K562 (cell line): ENCODE measurements at regions not wholly inside any gene's neighbourhood (a gene's known extent, or its start where the extent isn't known, plus 50 kb on each side); places are given as distances from the start of the nearest gene placed in this dataset.

Source experiments
- ATAC-seq: fragments of 200-7000 bp; cut with Tn5 transposase; 3 replicates; pipeline ENCODE4 v1.9.1; 2020; ENCODE audit warnings: moderate library complexity
- BruUV-seq: library from RNA; stranded (reverse); fragments of 400-500 nt; replicated peaks from 2 replicates; lab custom pipeline; 2021; lab: Mats Ljungman, UMichigan
- CTCF ChIA-PET: fragments of 300-600 bp; formaldehyde crosslinking; extraction: SDS; loops from one replicate; lab custom pipeline; 2021; ENCODE audit warnings: low intra/inter-chr PET ratio; lab: Yijun Ruan, JAX
- POLR2A ChIA-PET: fragments of 300-600, 350-650 bp; sonication (Branson Sonifier 250); formaldehyde crosslinking; extraction: SDS; loops from one replicate; lab custom pipeline; 2021; ENCODE audit warnings: antibody characterized with exemption, inconsistent platforms; lab: Yijun Ruan, JAX
- DNase-seq, 4 experiments: peaks; one replicate each; pipeline versions ENCODE4 v3.0.0 to v3.0.0-alpha.2; 2011 to 2018; ENCODE audit warnings: low spot score in 3 of 4, mixed read lengths in 3 of 4; ENCODE audit errors: extremely low read depth in 1 of 4
- FAIRE-seq: peaks from 2 replicates; lab custom pipeline; 2011; peaks lifted over from hg19 to GRCh38; lab: Jason Lieb, UNC
- H2AFZ ChIP-seq: 2 replicates; pipeline ENCODE4 v1.6.0; 2011; ENCODE audit warnings: low read depth, low read length, control low read depth, inconsistent platforms
- H3K27ac ChIP-seq: fragments of 200-600 bp; 3 replicates; pipeline ENCODE4 v1.8.0; 2011; ENCODE audit warnings: low read depth, mild to moderate bottlenecking, control low read depth, inconsistent platforms, low read length, moderate library complexity, mixed read lengths; ENCODE audit errors: extremely low read depth
- H3K27me3 ChIP-seq, 2 experiments: fragments of 300-600 bp in 1 of 2; 2 replicates in 1 of 2; 3 replicates in 1 of 2; pipeline versions ENCODE4 v1.6.0 to v1.8.0; 2011; ENCODE audit warnings: inconsistent platforms in 2 of 2, low read length in 2 of 2, mild to moderate bottlenecking in 1 of 2, mixed read lengths in 1 of 2, moderate library complexity in 1 of 2; ENCODE audit not compliant: control insufficient read depth in 2 of 2, insufficient read depth in 2 of 2
- H3K36me3 ChIP-seq: fragments of 300-600 bp; 3 replicates; pipeline ENCODE4 v1.8.0; 2011; ENCODE audit warnings: mild to moderate bottlenecking, low read length, inconsistent platforms; ENCODE audit not compliant: control insufficient read depth, insufficient read depth
- H3K4me1 ChIP-seq, 2 experiments: fragments of 200-600 bp in 1 of 2; replicated peaks in 1 of 2; 2 replicates in 1 of 2; 3 replicates in 1 of 2; pipeline versions ENCODE4 v1.5.1 to v1.8.0; 2011; ENCODE audit warnings: inconsistent platforms in 2 of 2, low read length in 2 of 2, mild to moderate bottlenecking in 1 of 2, mixed read lengths in 1 of 2, moderate library complexity in 1 of 2; ENCODE audit not compliant: control insufficient read depth in 2 of 2, insufficient read depth in 2 of 2
- H3K4me2 ChIP-seq: 2 replicates; pipeline ENCODE4 v1.6.1; 2011; ENCODE audit warnings: low read length, control low read depth, inconsistent platforms, mixed read lengths; ENCODE audit not compliant: insufficient read depth
- H3K4me3 ChIP-seq: fragments of 200-600 bp; sonication (generic), shearing (Covaris generic); 2 replicates; pipeline ENCODE4 v1.5.1; 2016; ENCODE audit warnings: control low read depth, inconsistent platforms
- H3K79me2 ChIP-seq: fragments of 200-600 bp; 3 replicates; pipeline ENCODE4 v1.8.0; 2011; ENCODE audit warnings: low read length, inconsistent platforms; ENCODE audit not compliant: control insufficient read depth, insufficient read depth
- H3K9ac ChIP-seq, 2 experiments: 2 replicates each; pipeline versions ENCODE4 v1.6.0 to v1.6.1; 2011; ENCODE audit warnings: low read depth in 2 of 2, low read length in 2 of 2, control low read depth in 1 of 2, inconsistent platforms in 1 of 2, mild to moderate bottlenecking in 1 of 2, mixed read lengths in 1 of 2; ENCODE audit not compliant: insufficient read depth in 1 of 2
- H3K9me1 ChIP-seq: one replicate; pipeline ENCODE4 v1.6.0; 2011; ENCODE audit warnings: inconsistent platforms, mild to moderate bottlenecking, low read length, moderate library complexity; ENCODE audit not compliant: control insufficient read depth, insufficient read depth
- H3K9me3 ChIP-seq: replicated peaks from 2 replicates; pipeline ENCODE4 v1.5.1; 2011; ENCODE audit warnings: low read depth, low read length, inconsistent platforms; ENCODE audit not compliant: control insufficient read depth, insufficient read depth
- H4K20me1 ChIP-seq: replicated peaks from 2 replicates; pipeline ENCODE4 v1.6.1; 2011; ENCODE audit warnings: low read length, inconsistent platforms, mixed read lengths; ENCODE audit not compliant: control insufficient read depth, insufficient read depth
- ARID1B ChIP-seq: fragments of 450-650 bp; IDR thresholded peaks from 2 replicates; pipeline ENCODE4 v1.6.1; 2016; ENCODE audit warnings: antibody characterized with exemption, mild to moderate bottlenecking, inconsistent platforms
- ARID2 ChIP-seq: fragments of 450-650 bp; IDR thresholded peaks from 2 replicates; pipeline ENCODE4 v1.6.1; 2017; ENCODE audit warnings: antibody characterized with exemption, mild to moderate bottlenecking
- BRCA1 ChIP-seq, 2 experiments: fragments of 450-650 bp in 1 of 2; sonication (generic) in 1 of 2; formaldehyde crosslinking in 1 of 2; IDR thresholded peaks; 2 replicates each; pipeline versions ENCODE4 v1.5.0 to v1.6.1; 2017 to 2020; ENCODE audit warnings: mild to moderate bottlenecking in 1 of 2, missing genetic modification reagents in 1 of 2
- CHD2 ChIP-seq: IDR thresholded peaks from 2 replicates; pipeline ENCODE4 v1.6.1; 2011; ENCODE audit warnings: low read depth, low read length
- E2F3 ChIP-seq: fragments of 250-450 bp; sonication (Bioruptor Pico); IDR thresholded peaks from 2 replicates; pipeline ENCODE4 v1.4.0; 2020; ENCODE audit warnings: mild to moderate bottlenecking
- EGR1 ChIP-seq: fragments of 450-650 bp; conservative IDR thresholded peaks from 2 replicates; pipeline ENCODE4 v1.6.1; 2017; ENCODE audit warnings: mild to moderate bottlenecking
- HEY1 ChIP-seq: fragments of 250-450 bp; sonication (Bioruptor Pico); IDR thresholded peaks from 2 replicates; pipeline ENCODE4 v1.5.0; 2020; ENCODE audit warnings: mild to moderate bottlenecking, moderate library complexity, borderline replicate concordance
- MAFK ChIP-seq: IDR thresholded peaks from 2 replicates; pipeline ENCODE4 v1.6.1; 2011; ENCODE audit warnings: low read length, improper control_type of control experiment
- NR1H2 ChIP-seq: sonication (generic); formaldehyde crosslinking; IDR thresholded peaks from 2 replicates; pipeline ENCODE4 v1.4.0; 2020; ENCODE audit warnings: mild to moderate bottlenecking, missing genetic modification reagents
- SNRNP70 ChIP-seq: fragments of 200-400 bp; formaldehyde crosslinking; optimal IDR thresholded peaks from 2 replicates; pipeline ENCODE3; 2017; ENCODE audit warnings: low read depth, low read length
- SP2 ChIP-seq: IDR thresholded peaks from 2 replicates; pipeline ENCODE4 v1.6.1; 2011; ENCODE audit warnings: mild to moderate bottlenecking, low read depth, low read length, moderate library complexity; ENCODE audit not compliant: poor library complexity, severe bottlenecking; ENCODE audit errors: extremely low read depth
- TBP ChIP-seq: optimal IDR thresholded peaks from 2 replicates; pipeline ENCODE3; 2011; ENCODE audit warnings: low read depth, low read length, improper control_type of control experiment
- ZNF197 ChIP-seq: fragments of 200-800 bp; sonication (Bioruptor generic); IDR thresholded peaks from 2 replicates; pipeline ENCODE4 v1.6.1; 2016; ENCODE audit warnings: low read depth, missing genetic modification characterization, missing compliant biosample characterization
- ZNF232 ChIP-seq: sonication (generic); formaldehyde crosslinking; IDR thresholded peaks from 2 replicates; pipeline ENCODE4 v1.8.0; 2022; ENCODE audit warnings: mild to moderate bottlenecking, missing genetic modification reagents
- ZNF316 ChIP-seq: fragments of 450-650 bp; IDR thresholded peaks from 2 replicates; pipeline ENCODE4 v1.6.1; 2016
- ZNF583 ChIP-seq: fragments of 250-450 bp; sonication (Bioruptor Pico); IDR thresholded peaks from 2 replicates; pipeline ENCODE4 v1.4.0; 2020
- WGBS: fragments of 100-300 bp; shearing (Covaris generic); methylation state at CpG from one replicate; pipeline ENCODE4 v1.1.6; 2016; ENCODE audit warnings: low coverage, mixed read lengths; ENCODE audit not compliant: insufficient coverage; ENCODE audit errors: missing lambda C conversion rate; 5-methylcytosine and 5-hydroxymethylcytosine counted together
- in situ Hi-C: fragments of 300-500 bp; cut with MboI; formaldehyde crosslinking; loops from 4 replicates; pipeline ENCODE4 v1.15.0; 2018; ENCODE audit warnings: inconsistent platforms, mixed read lengths
- intact Hi-C: fragments of 100-400 bp; cut with micrococcal nuclease; formaldehyde crosslinking; loops from 2 replicates; pipeline ENCODE4 v1.14.2; 2022
- TF ChIP-seq, protein P1 (sequence below), 2 experiments: IDR thresholded peaks; 2 replicates each; pipeline ENCODE4 v1.6.1; 2011; ENCODE audit warnings: borderline replicate concordance in 1 of 2, control low read depth in 1 of 2, low read depth in 1 of 2, low read length in 1 of 2, mild to moderate bottlenecking in 1 of 2, mixed read lengths in 1 of 2, moderate library complexity in 1 of 2; ENCODE audit not compliant: insufficient read depth in 1 of 2, insufficient read length in 1 of 2, poor library complexity in 1 of 2, severe bottlenecking in 1 of 2; ENCODE audit errors: extremely low read depth in 1 of 2
- TF ChIP-seq, protein P2 (sequence below), 3 experiments: fragments of 200-800 bp in 1 of 3; sonication (Bioruptor generic) in 1 of 3; sonication (generic) in 1 of 3; formaldehyde crosslinking in 1 of 3; IDR thresholded peaks; 2 replicates each; pipeline versions ENCODE4 v1.6.1 to v1.8.0; 2016 to 2022; ENCODE audit warnings: mild to moderate bottlenecking in 2 of 3, missing compliant biosample characterization in 2 of 3, missing genetic modification characterization in 2 of 3, missing genetic modification reagents in 1 of 3

DNA sequence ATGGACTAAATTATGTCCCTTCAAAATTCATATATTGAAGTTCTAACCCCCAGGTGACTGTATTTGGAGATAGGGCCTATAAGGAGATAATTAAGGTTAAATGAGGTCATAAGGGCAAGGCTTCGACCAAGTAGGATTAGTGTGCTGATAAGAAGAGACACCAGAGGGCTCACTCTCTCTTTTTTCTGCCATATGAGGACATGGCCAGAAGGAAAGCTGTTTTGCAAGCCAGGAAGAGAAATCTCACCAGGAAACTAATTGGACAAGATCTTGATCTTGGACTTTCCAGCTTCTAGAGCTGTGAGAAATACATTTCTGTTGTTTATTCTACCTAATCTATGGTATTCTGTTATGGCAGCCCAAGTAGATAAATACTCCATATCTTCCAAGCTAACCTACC is 503.6 kb upstream of the NAALADL2 start:
- in situ Hi-C loops: no loop called here

DNA sequence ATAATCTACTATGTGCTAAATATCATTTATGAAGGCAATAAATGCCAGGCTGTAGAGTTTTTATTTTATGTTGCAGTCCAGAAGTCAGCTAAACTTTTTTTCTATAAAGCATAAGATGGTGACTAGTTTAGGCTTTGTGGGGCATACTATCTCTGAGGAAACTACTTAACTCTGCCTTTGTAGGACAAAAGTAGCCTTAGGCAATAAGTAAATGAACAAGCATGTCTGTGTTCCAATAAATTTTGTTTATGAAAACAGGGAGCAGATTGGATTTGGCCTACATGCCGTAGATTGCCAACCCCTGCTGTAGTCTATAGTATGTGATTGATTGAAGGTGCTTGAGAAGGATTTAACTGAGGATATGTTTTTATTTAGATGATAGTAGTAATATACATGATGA is 502.5 kb upstream of the NAALADL2 start:
- CTCF ChIA-PET: no interaction called here
- Histone ChIP-seq H3K79me2 (no peaks in the 10 kb centered on the region), H4K20me1 (no peaks in the 10 kb centered on the region), H3K9me3 (no peaks in the 10 kb centered on the region; the same call in 1 of the 2 replicates), H3K9ac (no peak overlapping the region), H2AFZ (no peak overlapping the region), H3K9me1 (no peaks in the 10 kb centered on the region), H3K36me3 (no peaks in the 10 kb centered on the region), H3K27me3 (no peaks in the 10 kb centered on the region), H3K4me3 (no peak overlapping the region), H3K4me1 (no peaks in the 10 kb centered on the region), H3K27ac (no peak overlapping the region), H3K4me2 (no peak overlapping the region)
- 0% methylated on average over 1 of the region's 1 CpG for WGBS
- FAIRE-seq (no peak), DNase-seq (no peak), ATAC-seq (no peak)
- no TSS peak for BruUV-seq
- intact Hi-C loops: no loop called here
- POLR2A ChIA-PET: no interaction called here
- in situ Hi-C loops: no loop called here
- no peak for TF ChIP-seq EGR1
- TF ChIP-seq, protein P1, sequence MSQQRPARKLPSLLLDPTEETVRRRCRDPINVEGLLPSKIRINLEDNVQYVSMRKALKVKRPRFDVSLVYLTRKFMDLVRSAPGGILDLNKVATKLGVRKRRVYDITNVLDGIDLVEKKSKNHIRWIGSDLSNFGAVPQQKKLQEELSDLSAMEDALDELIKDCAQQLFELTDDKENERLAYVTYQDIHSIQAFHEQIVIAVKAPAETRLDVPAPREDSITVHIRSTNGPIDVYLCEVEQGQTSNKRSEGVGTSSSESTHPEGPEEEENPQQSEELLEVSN (IDR thresholded peaks at IDR 0.05; ENCODE audit: borderline replicate concordance in 1 of 2, extremely low read depth in 1 of 2, insufficient read depth in 1 of 2, insufficient read length in 1 of 2, low read depth in 1 of 2, low read length in 1 of 2, poor library complexity in 1 of 2, severe bottlenecking in 1 of 2): no peak
- TF ChIP-seq ZNF197 (CRISPR knock-in tag): no peak
- TF ChIP-seq, protein P2, sequence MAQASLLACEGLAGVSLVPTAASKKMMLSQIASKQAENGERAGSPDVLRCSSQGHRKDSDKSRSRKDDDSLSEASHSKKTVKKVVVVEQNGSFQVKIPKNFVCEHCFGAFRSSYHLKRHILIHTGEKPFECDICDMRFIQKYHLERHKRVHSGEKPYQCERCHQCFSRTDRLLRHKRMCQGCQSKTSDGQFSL (CRISPR knock-in tag; IDR thresholded peaks at IDR 0.05): no peak
- TF ChIP-seq, protein P2 (tag; IDR thresholded peaks at IDR 0.05): no peak
- no peak for TF ChIP-seq CHD2
- no peak for TF ChIP-seq E2F3 (CRISPR knock-in tag)
- no peak for TF ChIP-seq ZNF583 (CRISPR knock-in tag)
- no peak for TF ChIP-seq BRCA1 (IDR thresholded peaks at IDR 0.05)
- no peak for TF ChIP-seq BRCA1 (CRISPR knock-in tag; IDR thresholded peaks at IDR 0.05)
- TF ChIP-seq ZNF316: no peak
- TF ChIP-seq ARID1B: no peak

More for the DNA sequence above, 503.6 kb upstream of the NAALADL2 start:
- no peaks in the 10 kb centered on the region for H4K20me1 ChIP-seq
- H3K36me3 ChIP-seq: no peaks in the 10 kb centered on the region
- 0% methylated on average over 1 of the region's 1 CpG for WGBS
- BruUV-seq: no TSS peak
- ATAC-seq: no peak
- H3K9me3 ChIP-seq: no peaks in the 10 kb centered on the region
- H3K4me2 ChIP-seq: no peak overlapping the region
- no peak overlapping the region for H2AFZ ChIP-seq
- H3K27ac ChIP-seq: no peak overlapping the region
- FAIRE-seq: no peak
- no peaks in the 10 kb centered on the region for H3K4me1 ChIP-seq
- no peaks in the 10 kb centered on the region for H3K27me3 ChIP-seq
- H3K79me2 ChIP-seq: no peaks in the 10 kb centered on the region
- no peak for DNase-seq
- no peak overlapping the region for H3K9ac ChIP-seq
- ChIA-PET CTCF (no interaction called here), POLR2A (no interaction called here)
- TF ChIP-seq SP2: no peak
- no peak for TF ChIP-seq SNRNP70
- TF ChIP-seq ZNF232 (CRISPR knock-in tag): no peak
- TF ChIP-seq HEY1 (CRISPR knock-in tag): no peak
- TF ChIP-seq NR1H2 (CRISPR knock-in tag): no peak
- no peak for TF ChIP-seq ARID2
- TF ChIP-seq MAFK: no peak
- TF ChIP-seq E2F3 (CRISPR knock-in tag): no peak
- TF ChIP-seq TBP: no peak
- H3K4me3 ChIP-seq: no peak overlapping the region
- intact Hi-C loops: no loop called here
- H3K9me1 ChIP-seq: no peaks in the 10 kb centered on the region
